GM19372 (cell line): ENCODE measurements at regions not wholly inside any gene's neighbourhood (a gene's known extent, or its start where the extent isn't known, plus 50 kb on each side); places are given as distances from the start of the nearest gene placed in this dataset.
"Not testable (repeated sequence)": the region's sequence is repeated elsewhere in the genome, so short reads cannot be mapped to it uniquely, and the experiment has no call there.

Experiments used
- ATAC-seq: cut with Tn5 transposase; IDR thresholded peaks from one replicate; pipeline ENCODE4 v1.9.1; 2021; ENCODE audit warnings: mild to moderate bottlenecking, low read depth, moderate library complexity; ENCODE audit not compliant: unreplicated experiment

DNA sequence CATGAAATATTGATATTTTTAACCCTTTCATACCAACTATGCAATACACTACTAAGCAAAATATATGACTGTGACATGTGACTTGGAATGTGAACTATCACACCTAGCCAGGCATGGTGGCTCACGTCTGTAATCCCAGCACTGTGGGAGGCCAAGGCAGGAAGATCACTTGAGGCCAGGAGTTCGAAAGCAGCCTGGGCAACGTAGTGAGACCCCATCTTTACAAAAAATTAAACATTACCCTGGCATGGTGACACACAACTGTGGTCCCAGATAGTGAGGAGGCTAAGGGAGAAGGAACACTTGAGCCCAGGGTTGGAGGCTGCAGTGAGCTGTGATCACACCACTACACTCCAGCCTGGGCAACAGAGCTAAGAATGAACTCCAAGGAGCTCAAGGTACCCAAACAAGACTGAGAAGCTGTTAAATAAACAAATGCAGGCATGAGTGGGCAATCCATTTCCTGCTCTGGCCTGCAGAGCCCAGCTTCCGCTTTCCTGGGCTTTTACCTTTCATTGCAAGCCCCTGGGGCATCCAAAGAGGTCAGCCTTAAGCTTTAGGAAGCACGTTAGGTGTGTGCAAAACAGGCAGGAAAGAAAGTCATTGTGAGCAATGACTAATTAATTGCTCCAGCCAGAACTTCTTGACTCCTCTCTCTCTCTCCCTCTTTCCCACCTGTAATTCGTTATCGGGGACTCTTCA lies 162.1 kb upstream of the FOXK1 start:
- no peak for ATAC-seq

DNA sequence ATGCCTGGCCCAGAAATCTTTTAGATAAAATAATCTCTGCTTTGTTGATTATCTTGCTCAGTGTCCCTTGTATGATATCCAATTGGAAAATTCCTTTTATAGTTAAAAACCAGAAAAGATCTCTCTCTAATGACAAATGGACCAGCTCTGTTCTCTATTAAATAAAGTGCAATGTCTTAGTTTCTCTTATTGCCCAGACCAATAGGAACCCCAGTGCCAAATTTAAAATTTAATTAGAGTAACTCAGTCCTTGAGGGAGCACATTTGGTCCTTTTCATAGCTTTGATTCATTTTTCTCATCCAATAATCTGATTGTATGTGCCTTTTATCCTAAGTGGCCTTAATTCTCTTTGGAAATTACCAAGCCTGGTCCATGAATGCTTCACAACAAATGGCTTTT lies 158.9 kb upstream of the FOXK1 start:
- no peak for ATAC-seq

DNA sequence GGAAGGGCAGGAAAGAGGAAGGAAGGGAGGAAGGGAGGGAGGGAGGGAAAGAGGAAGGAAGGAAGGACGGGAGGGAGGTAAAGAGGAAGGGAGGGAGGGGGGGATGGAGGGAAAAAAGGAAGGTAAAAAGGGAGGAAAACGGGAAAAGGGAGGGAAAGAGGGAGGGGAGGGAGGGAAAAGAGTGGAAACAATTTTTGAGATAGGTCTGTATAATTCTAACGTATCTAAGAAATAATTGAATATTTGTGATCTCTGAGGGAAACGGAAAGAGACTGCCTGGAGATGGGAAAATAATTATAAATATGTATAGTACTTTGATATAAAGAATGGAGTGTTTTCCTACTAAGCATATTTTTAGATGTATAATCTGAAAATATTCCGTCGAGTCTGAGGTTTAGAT lies 158.2 kb upstream of the FOXK1 start:
- ATAC-seq = no peak

DNA sequence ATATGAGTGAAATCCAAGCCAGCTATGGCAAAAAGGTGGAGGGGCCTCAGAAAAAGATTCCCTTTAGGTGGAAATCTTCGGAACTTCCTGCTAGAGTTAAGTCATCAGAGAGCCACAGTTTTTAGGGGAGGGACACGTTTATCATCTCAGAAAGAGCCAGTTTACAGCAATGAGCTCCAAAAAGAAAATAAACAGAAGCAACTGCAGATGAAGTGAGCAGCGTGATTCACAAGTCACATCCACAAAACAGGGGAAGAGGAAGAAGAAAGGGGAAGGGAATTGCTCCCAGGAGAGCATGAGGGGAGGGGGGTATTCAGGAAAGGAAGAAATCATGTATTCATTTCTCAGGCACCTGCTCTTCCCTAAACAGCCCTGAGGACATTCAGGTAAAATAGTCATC lies 156.2 kb upstream of the FOXK1 start:
- ATAC-seq = no peak

DNA sequence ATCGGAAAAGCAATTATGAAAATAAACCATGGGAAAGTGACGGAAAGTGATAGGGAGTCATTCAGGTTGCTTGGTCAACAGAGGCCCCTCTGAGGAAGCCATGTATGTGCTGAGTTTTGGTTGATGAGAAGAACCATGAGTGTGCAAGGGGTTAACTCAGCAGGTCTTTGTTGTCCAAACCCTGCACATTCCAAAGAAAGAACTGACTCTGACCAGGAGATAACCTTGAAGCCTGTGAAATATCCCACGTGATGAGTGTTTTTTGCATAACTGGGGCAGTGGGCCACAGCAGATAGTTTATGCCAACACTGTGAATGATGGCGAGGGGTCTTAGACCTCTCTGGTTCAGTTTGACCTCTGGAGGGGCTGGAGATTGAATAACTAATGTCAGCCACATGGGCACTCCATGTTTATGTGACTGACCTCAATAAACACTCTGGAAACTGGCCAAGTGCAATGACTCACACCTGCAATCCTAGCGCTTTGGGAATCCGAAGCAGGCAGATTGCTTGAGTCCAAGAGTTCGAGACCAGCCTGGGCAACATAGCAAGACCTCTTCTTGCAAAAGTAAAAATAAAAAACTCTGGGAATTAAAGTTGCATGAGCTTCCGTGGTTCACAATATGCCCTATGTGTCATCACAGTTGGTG lies 154.0 kb upstream of the FOXK1 start:
- ATAC-seq = no peak

DNA sequence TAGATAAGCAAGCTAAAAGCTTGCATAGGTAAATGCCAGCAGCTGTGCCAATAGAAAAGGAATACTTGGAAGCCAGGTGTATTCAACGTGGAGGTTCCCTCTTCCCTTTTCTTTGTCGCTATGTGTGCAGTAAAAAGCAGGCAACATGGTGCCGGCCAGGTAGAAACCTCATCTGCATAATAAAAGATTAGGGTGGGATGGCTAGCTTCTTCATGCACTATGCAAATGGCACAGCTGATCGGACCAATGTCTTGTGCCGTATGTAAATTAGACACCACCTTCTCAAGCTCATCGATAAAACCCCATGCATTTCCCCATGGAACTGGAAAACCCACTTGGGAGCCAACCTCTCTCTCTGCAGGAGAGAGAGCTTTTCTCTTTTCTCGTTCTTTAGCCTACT lies 150.9 kb upstream of the FOXK1 start:
- no peak for ATAC-seq

DNA sequence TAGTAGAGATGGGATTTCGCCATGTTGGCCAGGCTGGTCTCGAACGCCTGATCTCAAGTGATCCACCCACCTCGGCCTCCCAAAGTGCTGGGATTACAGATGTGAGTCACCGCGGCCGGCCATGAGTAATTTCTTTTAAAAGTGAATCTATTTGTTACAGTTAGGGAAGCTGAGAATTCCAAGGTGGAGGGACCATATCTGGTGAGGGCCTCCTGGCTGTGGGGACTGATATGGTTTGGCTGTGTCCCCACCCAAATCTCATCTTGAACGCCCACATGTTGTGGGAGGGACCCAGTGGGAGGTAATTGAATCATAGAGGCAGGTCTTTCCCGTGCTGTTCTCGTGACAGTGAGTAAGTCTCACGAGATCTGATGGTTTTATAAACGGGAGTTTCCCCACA lies 148.8 kb upstream of the FOXK1 start:
- not testable (repeated sequence) for ATAC-seq

DNA sequence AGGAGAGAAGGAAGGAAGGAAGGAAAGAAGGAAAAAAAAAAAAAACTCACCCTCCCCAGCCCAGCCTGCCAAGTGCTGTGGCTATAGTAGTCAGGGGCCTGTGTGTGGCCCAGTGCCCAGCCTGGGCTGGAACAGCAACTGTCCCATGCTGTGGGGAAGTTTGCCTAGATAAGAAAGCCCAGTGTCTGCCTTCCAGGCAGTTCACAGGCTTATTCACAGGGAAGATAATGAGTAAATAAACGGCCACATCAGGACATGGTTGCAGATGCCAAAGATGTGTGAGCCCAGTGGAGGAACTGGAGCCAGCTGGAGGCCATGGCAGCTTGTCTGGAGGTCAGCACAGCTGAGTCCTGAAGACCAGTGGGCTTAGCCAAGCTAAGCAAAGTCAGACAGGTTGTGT lies 132.4 kb upstream of the FOXK1 start:
- no peak for ATAC-seq

DNA sequence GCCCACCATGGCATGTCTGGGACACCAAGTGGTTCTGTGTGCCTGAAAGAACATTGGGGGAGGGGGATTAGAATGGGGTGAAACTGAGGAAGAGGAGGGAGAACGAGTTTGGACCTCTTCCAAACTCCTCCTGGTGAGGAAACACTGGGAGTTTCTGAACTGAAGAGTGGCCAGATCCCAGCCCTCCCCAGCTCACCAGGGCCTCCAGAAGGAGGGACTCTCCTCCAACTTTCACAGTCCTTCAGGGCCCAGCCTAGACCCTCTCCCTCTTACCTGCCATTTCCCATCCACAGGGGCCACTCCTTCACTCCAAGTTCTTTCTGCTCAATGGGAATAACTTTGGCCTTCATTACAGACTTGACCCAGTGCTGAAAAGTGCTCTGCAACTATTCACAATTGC lies 132.0 kb upstream of the FOXK1 start:
- no peak for ATAC-seq

DNA sequence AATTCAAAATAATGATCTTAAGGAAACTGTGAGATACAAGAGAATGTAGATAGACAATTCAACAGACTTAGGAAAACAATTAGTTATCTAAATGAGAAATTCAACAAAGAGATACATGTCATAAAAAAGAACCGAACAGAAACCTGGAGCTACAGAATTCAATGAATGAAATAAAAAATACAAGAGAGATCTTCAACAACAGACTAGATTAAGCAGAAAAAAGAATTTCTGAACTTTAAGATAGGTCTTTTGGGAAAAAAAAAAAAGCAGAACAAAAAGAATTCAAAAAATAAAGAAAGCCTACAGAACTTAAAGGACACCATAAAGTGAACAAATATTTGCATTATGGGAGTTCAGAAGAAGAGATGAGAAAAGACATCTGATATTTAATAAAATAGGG lies 129.1 kb upstream of the FOXK1 start:
- no peak for ATAC-seq

DNA sequence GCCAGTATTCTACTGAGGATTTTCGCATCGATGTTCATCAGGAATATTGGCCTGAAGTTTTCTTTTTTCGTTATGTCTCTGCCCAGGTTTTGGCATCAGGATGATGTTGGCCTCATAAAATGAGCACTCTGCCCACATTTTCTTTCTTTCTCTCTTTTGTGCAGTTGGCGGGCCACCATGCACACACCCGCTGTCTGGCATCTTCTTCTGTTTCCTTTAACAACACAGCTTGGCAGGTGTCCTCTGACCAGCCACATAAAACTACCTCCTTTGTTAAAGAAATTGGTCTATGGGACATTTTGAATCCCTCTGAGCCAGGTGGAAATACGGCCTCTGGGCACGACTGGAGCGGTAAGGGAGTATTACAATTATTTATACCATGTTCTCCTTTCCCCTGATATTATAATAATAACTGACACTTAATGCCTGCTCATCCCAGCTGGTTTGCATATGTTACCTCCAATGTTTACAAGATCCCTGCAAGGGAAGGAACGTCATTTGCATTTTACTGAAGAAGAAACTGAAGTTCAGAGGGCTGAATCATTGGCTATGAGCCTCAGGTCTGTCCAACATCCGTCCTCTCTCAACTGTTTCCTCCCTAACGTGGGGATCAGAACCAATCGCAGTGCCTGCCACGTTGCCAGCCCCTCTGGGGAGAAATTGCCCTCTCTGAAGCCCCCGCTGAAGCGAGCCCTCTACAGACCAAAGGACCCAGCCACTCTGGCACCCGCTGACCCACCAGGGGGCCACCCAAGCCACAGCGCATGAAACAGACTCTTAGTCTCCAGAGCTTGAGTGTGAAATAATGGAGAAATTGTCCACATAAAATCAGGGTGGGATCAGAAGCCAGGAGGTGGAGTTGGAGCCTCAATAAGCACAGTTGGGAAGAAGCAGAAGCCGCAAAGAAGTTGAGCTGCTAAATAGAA lies 125.0 kb upstream of the FOXK1 start:
- ATAC-seq = no peak

DNA sequence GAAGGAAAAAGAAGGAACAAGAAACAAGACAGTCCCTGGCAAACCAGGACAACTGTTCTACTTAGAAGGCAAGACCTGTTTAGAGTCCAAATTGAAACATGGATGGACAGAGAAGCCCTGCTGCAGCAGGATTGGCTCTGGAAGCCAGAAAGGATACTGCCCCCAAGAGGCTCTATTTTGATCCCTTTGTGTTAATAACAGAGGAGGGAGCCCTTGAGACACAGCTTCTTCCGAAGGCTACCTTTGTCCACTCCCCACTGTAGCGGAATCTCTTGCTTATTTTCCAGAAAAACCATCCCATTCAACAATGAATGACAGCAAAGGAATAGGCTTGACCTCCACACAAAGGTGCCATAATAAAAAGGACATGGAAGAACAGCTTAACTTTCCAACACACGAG lies 120.3 kb upstream of the FOXK1 start:
- ATAC-seq = no peak

DNA sequence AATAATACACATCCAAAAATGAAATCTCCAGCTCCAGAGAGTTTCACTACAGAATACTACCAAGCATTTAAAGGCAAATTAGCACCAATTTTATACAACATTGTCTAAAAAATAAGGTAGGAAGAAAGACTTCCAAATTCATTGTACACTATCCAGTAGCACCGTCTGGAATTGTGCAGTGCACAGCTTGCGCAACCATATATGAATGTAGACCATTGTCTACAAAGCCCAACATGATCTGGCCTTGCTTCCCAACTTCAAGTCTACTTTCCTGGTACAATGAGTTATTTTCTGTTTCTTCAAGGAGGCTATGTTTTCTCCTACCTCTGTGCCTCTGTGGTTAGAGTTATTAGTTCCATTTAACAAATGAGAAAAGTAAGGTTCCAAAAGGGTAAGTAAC lies 115.4 kb upstream of the FOXK1 start:
- no peak for ATAC-seq

DNA sequence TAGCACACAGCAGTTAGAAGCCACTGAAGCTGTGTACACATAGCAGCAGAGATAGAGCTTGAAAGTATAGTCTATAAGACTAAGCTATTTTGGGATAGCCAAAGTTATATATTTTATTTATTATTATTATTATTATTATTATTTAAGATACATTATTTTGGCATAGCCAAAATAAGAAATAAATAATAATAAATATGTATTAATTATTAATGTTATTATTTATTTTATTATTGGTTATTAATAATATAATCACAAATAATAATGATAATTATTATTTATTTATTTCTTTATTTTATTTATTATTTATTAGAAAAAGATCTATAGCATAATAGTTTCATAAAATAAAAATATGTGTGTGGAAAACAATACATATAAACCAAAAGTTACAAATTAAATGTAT lies 107.2 kb upstream of the FOXK1 start:
- no peak for ATAC-seq

DNA sequence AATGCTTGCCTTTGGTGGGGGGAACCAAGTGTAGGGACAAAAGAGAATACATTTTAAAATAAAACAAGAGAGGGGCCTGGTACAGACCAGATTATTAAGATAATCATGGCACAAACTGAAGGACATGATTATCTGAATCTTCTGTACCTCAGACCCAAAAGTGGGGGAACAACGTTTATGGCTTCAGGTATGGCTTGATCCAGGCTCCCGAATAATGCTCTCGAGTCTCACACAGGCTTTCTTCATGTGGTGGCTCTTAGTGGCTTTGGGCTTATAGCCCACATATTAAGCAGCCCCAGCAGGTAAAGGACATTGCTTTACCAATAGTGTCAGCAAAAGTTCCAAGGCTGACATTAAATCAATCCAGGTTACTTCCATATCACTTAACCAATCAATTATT lies 106.8 kb upstream of the FOXK1 start:
- ATAC-seq = no peak

DNA sequence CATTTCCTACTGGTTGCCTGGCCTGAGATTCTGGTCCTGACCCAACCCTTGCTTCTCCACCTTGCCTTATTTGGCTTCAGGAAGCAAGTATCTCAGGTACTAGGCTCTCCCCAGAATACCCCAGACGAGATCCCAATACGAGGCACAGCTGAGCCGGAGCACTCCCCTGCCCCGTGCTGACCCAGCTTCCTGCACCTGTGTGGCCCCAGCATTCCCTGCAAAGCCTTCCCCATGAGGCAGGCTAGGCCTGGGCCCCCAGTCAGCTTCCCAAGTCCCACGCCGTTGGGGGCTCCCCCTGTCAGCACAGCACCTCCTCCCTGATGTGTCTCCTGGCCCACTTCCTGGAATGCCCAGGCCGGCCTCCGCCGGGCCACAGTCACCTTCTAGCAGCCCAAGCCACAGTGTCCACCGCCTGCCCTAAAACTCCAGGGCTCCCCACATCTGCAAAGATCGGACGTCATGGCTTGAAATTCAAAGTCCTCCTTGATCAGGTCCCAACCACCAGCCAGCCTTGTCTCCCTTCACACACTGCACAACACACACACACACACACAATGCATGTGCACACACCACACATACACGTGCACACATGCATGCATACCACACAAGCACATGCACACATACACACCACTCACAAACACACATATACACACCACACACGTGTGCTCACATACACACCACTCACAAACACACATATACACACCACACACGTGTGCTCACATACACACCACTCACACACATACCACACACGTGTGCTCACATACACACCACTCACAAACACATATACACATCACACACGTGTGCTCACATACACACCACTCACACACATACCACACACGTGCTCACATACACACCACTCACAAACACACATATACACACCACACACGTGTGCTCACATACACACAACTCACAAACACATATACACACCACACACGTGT lies 78.9 kb upstream of the FOXK1 start:
- no peak for ATAC-seq

DNA sequence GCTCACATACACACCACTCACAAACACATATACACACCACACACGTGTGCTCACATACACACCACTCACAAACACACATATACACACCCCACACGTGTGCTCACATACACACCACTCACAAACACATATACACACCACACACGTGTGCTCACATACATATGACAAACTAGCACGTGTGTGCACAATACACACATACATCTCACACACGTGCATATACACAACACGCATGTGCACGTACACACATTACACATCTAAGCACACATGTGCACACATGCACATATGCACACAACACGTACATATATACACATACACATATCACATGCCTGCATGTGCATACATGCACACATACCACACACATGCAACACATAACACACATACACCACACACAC lies 78.3 kb upstream of the FOXK1 start:
- ATAC-seq = no peak

DNA sequence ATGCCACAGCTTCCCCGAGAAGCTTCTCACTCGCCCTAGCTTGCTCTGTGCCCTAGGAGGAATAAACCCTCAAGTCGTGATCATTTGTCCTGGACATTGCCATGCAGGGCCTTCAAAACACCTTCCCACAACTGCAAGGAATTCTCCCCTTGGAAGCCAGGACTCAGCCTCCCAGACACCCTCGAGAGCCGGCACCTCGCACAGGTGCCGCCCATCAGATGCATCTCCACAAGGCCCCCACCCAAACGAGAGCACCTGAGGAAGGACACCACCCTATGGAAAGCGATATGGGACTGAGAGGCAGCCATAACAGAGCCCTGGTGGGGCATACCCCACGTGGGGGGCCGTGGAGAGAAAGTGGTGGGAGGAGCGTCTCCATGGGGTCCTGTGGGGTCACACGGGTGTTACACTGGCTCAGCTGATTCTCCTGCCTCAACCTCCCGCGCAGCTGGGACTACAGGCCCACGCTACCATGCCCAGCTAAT lies 77.6 kb upstream of the FOXK1 start:
- ATAC-seq = no peak

DNA sequence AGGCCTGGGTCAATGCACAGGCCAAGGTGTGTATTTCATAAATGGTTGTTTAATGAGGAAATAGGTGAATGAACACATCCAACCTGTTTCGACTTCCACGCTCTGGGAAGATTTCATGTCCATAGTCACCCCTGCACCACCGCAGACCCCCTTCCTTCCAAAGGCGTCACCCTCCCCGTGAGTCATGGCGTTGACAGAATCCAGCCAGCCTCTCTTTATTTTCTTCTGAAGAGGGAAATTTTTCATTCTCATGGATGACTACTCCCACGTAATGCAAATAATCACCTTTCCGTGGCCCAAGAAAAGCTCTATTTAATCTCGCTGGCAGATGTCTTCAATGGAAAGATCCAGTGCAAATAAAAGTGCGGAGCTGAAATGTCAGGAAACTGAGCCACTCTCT lies 75.3 kb upstream of the FOXK1 start:
- no peak for ATAC-seq

DNA sequence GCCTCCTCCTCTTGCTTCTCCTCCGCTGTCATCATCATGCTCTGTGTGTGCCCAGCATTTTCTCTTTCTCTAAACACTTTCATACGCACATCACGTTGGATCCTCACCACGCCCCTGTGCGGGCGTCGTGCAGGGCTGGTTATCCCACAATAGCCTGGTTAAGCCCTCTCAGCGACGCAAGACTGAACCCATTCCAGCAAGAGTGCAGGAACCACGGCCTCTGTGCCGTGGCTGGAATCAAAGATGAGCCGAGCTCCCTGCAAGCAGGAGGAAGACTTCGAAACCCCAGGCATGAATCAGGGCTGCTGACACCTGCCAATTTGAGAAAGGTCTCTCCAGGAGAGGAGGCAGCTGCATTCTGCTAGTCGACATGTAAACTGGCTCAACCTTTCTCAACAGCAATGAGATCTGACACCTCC lies 74.8 kb upstream of the FOXK1 start:
- ATAC-seq = no peak
